SKM-1 (cell line): ENCODE measurements at regions not wholly inside any gene's neighbourhood (a gene's known extent, or its start where the extent isn't known, plus 50 kb on each side); places are given as distances from the start of the nearest gene placed in this dataset.

ENCODE experiments used
- DNase-seq: peaks from one replicate; lab custom pipeline; 2025; ENCODE audit not compliant: unreplicated experiment; lab: John Stamatoyannopoulos, UW

GRCh38 chr4:79034544-79034943 lies 95.3 kb upstream of the PAQR3 start:
- no peak for DNase-seq

- DNase-seq = no peak
These were observed 91.7 kb upstream of the PAQR3 start for GRCh38 chr4:79030973-79031372.

- DNase-seq = no peak
These were observed 88.4 kb upstream of the PAQR3 start for GRCh38 chr4:79027656-79028055.

GRCh38 chr4:79025170-79025569 lies 85.9 kb upstream of the PAQR3 start:
- no peak for DNase-seq

- DNase-seq = no peak
These were observed 84.8 kb upstream of the PAQR3 start for GRCh38 chr4:79023799-79024770.

GRCh38 chr4:79022529-79022928 lies 83.3 kb upstream of the PAQR3 start:
- no peak for DNase-seq

GRCh38 chr4:79017481-79017880 lies 78.2 kb upstream of the PAQR3 start:
- no peak for DNase-seq

- DNase-seq = no peak
These were observed 77.6 kb upstream of the PAQR3 start for GRCh38 chr4:79016878-79017277.

- DNase-seq = no peak
These were observed 76.2 kb upstream of the PAQR3 start for GRCh38 chr4:79015411-79015810.

GRCh38 chr4:79014230-79014629 lies 75.0 kb upstream of the PAQR3 start:
- DNase-seq = no peak

GRCh38 chr4:79013756-79014155 lies 74.5 kb upstream of the PAQR3 start:
- no peak for DNase-seq

GRCh38 chr4:78990938-78991810 lies 51.9 kb upstream of the PAQR3 start:
- no peak for DNase-seq

- DNase-seq = no peak
These were observed 50.5 kb upstream of the PAQR3 start for GRCh38 chr4:78989697-78990270.
